HFFc6 (cell line): ENCODE measurements at regions not wholly inside any gene's neighbourhood (a gene's known extent, or its start where the extent isn't known, plus 50 kb on each side); places are given as distances from the start of the nearest gene placed in this dataset.

Experiments
- DNase-seq: peaks from one replicate; pipeline ENCODE4 v3.0.0-alpha.2; 2018
- H3K27ac Mint-ChIP-seq: 2 replicates; pipeline ENCODE4 v1.8.0; 2020; ENCODE audit warnings: mild to moderate bottlenecking, mixed read lengths
- H3K27me3 Mint-ChIP-seq: 2 replicates; pipeline ENCODE4 v1.8.0; 2021; ENCODE audit warnings: mild to moderate bottlenecking, moderate library complexity, mixed read lengths; ENCODE audit not compliant: insufficient read depth
- H3K36me3 Mint-ChIP-seq: 2 replicates; pipeline ENCODE4 v1.8.0; 2021; ENCODE audit warnings: low read depth, mixed read lengths
- H3K4me1 Mint-ChIP-seq: 2 replicates; pipeline ENCODE4 v1.8.0; 2020; ENCODE audit warnings: low read depth, mixed read lengths
- H3K4me3 Mint-ChIP-seq: 2 replicates; pipeline ENCODE4 v1.8.0; 2020; ENCODE audit warnings: mild to moderate bottlenecking, moderate library complexity, mixed read lengths
- H3K9me3 Mint-ChIP-seq: 2 replicates; pipeline ENCODE4 v1.8.0; 2020; ENCODE audit warnings: mild to moderate bottlenecking, mixed read lengths
- CTCF ChIP-seq: fragments of 200-600 bp; sonication (generic); IDR thresholded peaks from 2 replicates; pipeline ENCODE4 v1.5.0; 2021; ENCODE audit warnings: antibody characterized with exemption, mild to moderate bottlenecking

DNA sequence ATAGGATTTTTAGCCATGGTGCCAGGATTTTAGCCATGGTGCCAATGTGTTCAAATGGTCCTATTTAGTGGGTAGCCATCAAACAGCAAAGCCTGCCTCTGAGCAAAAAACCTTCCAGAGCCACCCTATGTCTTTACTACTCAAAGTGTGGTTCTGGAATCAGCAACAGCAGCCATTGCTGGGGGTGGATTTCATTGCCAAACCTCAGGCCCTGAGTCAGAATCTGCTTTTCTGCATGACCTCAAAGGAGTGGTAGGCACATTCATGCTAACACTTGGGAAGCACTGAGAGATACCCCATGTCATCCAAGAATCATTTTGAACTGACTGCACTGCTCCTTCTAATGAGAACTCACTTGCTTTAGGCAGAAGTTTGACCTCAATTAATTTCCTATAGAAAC, 603.0 kb downstream of the CDY2B start:
- Mint-ChIP-seq H3K36me3 (no peaks in the 10 kb centered on the region), H3K4me3 (no peak overlapping the region), H3K27ac (no peak overlapping the region), H3K27me3 (no peaks in the 10 kb centered on the region), H3K9me3 (no peaks in the 10 kb centered on the region), H3K4me1 (no peaks in the 10 kb centered on the region)
- no peak for TF ChIP-seq CTCF
- DNase-seq = no peak

GRCh38 chrY:17259497-17259896, 620.5 kb downstream of the CDY2B start:
- Mint-ChIP-seq H3K4me3 (no peak overlapping the region), H3K27me3 (no peaks in the 10 kb centered on the region), H3K36me3 (no peaks in the 10 kb centered on the region), H3K4me1 (no peaks in the 10 kb centered on the region), H3K27ac (no peak overlapping the region), H3K9me3 (no peaks in the 10 kb centered on the region; the same call in 1 of the 2 replicates)
- no peak for TF ChIP-seq CTCF
- no peak for DNase-seq

- no peaks in the 10 kb centered on the region for H3K4me1 Mint-ChIP-seq
Observed at GRCh38 chrY:17238406-17238805, 641.6 kb downstream of the CDY2B start.

DNA sequence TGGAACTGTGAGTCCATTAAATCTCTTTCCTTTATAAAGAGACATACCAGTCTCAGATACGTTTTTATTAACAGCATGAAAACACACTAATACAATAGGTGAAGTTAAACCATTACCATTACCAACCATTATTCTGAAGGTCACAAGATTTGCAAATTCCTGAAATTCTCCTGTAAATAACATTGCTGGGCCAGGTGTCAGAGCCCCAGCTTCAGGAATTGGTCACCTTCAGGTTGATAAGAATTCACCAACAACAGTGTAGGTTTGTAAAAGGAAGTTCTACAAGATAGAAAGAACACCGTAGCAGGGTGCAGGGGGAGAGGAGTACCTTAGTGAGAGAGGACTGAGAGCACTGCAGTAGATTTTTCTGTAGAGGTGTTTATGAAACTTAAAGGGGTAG, 644.3 kb downstream of the CDY2B start:
- H3K27ac Mint-ChIP-seq = no peak overlapping the region
- H3K27me3 Mint-ChIP-seq = no peaks in the 10 kb centered on the region
- H3K9me3 Mint-ChIP-seq = peaks cover 12% of the 10 kb centered on the region; the same call in 1 of the 2 replicates
- H3K4me1 Mint-ChIP-seq = no peaks in the 10 kb centered on the region
- TF ChIP-seq CTCF = no peak
- no peaks in the 10 kb centered on the region for H3K36me3 Mint-ChIP-seq
- DNase-seq = no peak
- no peak overlapping the region for H3K4me3 Mint-ChIP-seq

More at GRCh38 chrY:17238406-17238805, 641.6 kb downstream of the CDY2B start:
- DNase-seq = no peak
- H3K27ac Mint-ChIP-seq = no peak overlapping the region
- no peak overlapping the region for H3K4me3 Mint-ChIP-seq
- TF ChIP-seq CTCF = no peak
- no peaks in the 10 kb centered on the region for H3K36me3 Mint-ChIP-seq
- peaks cover 28% of the 10 kb centered on the region; the same call in 1 of the 2 replicates for H3K9me3 Mint-ChIP-seq
- no peaks in the 10 kb centered on the region for H3K27me3 Mint-ChIP-seq

DNA sequence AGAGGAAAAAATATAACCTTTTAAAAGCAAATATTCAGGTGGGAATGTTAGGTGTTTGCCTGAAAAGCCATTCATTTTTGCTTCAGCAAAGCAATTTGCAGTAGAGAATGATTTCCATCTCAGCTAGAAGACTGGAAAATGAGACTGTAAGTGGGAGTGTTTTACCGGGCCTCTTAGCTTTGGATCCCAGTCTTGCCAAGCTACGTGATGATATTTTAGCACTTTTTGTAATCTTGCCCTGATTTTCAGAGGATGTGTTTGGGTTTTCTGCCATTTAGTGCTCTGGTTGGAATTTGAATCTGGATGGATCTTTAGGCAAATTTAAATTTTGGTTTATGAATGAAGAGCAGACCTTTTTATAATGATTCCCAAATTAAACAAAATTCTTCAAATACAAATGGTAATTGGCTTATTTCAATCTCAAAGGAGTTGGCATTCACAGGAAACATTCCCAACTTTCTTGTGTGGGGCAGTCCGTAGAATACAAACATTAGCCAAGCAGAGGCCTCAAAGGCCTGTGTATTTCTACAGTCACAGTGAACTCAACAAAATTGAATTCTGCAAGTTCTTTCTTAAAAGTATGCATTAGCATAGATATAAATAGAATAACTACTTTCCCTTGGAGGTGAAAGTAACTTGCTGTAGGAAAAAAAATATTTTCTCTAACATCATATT, 646.4 kb downstream of the CDY2B start:
- Mint-ChIP-seq H3K9me3 (peaks cover 20% of the 10 kb centered on the region), H3K27ac (no peak overlapping the region), H3K4me3 (no peak overlapping the region), H3K36me3 (no peaks in the 10 kb centered on the region), H3K4me1 (no peaks in the 10 kb centered on the region), H3K27me3 (no peaks in the 10 kb centered on the region)
- DNase-seq = no peak
- TF ChIP-seq CTCF = no peak

DNA sequence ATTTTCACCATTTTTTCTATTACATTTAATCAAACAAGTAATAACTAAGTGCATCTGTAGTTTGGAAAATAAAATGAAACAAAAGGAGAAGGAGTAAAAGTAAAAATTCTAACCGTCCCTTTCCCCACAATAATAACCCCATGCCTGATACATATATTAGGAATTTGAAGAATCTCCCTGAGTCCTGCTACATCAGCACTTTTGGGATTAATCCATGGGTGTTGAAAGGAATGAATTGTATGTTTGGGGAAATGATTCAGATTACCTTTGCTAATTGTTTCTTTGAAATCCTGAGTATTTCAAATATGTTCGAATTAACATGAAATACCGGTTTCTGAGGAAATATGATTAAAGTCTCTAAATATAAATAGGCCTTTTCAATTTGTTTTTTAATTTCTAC, 648.0 kb downstream of the CDY2B start:
- DNase-seq = no peak
- H3K27ac Mint-ChIP-seq = no peak overlapping the region
- H3K4me1 Mint-ChIP-seq = no peaks in the 10 kb centered on the region
- no peak for TF ChIP-seq CTCF
- no peaks in the 10 kb centered on the region for H3K27me3 Mint-ChIP-seq
- no peak overlapping the region for H3K4me3 Mint-ChIP-seq
- H3K9me3 Mint-ChIP-seq = peaks cover 22% of the 10 kb centered on the region
- H3K36me3 Mint-ChIP-seq = no peaks in the 10 kb centered on the region
